ENCODE measurements at regions not wholly inside any gene's neighbourhood (a gene's known extent, or its start where the extent isn't known, plus 50 kb on each side); places are given as distances from the start of the nearest gene placed in this dataset.

- TF ChIP-seq EP300 (IDR thresholded peaks at IDR 0.05) = no peak
- TF ChIP-seq CTCF (IDR thresholded peaks at IDR 0.05) = no peak
- TF ChIP-seq POLR2A (IDR thresholded peaks at IDR 0.05) = no peak
- TF ChIP-seq POLR2AphosphoS5 (IDR thresholded peaks at IDR 0.05) = no peak
Observed at GRCh38 chr12:97940105-97940504, 477.5 kb downstream of the RMST start.

Data from stomach (tissue), 4 donors.